Calu3 (cell line): ENCODE measurements at regions not wholly inside any gene's neighbourhood (a gene's known extent, or its start where the extent isn't known, plus 50 kb on each side); places are given as distances from the start of the nearest gene placed in this dataset.

ENCODE experiments used
- BruUV-seq: library from RNA; stranded (reverse); fragments of 400-500 nt; replicated peaks from 2 replicates; lab custom pipeline; 2021; lab: Mats Ljungman, UMichigan
- CTCF ChIA-PET: fragments of 300-600 bp; sonication (Branson Sonifier 250); formaldehyde crosslinking; loops from one replicate; lab custom pipeline; 2022; ENCODE audit warnings: antibody characterized with exemption; lab: Charles Lee
- DNase-seq: peaks from one replicate; pipeline ENCODE4 v3.0.0; 2022
- H3K27ac Mint-ChIP-seq: one replicate; pipeline ENCODE4 v1.8.0; 2022; ENCODE audit warnings: mixed read lengths; ENCODE audit not compliant: unreplicated experiment
- H3K27me3 Mint-ChIP-seq: one replicate; pipeline ENCODE4 v1.8.0; 2022; ENCODE audit warnings: mixed read lengths; ENCODE audit not compliant: unreplicated experiment
- H3K36me3 Mint-ChIP-seq: one replicate; pipeline ENCODE4 v1.8.0; 2022; ENCODE audit warnings: mild to moderate bottlenecking, moderate library complexity, mixed read lengths; ENCODE audit not compliant: insufficient read depth, unreplicated experiment
- H3K4me1 Mint-ChIP-seq: one replicate; pipeline ENCODE4 v1.8.0; 2022; ENCODE audit warnings: mild to moderate bottlenecking, low read depth, mixed read lengths; ENCODE audit not compliant: unreplicated experiment
- H3K4me3 Mint-ChIP-seq: one replicate; pipeline ENCODE4 v1.8.0; 2022; ENCODE audit warnings: mild to moderate bottlenecking, low read depth, moderate library complexity, mixed read lengths; ENCODE audit not compliant: unreplicated experiment
- H3K9me3 Mint-ChIP-seq: one replicate; pipeline ENCODE4 v1.8.0; 2022; ENCODE audit warnings: low read depth, mixed read lengths; ENCODE audit not compliant: unreplicated experiment
- CTCF ChIP-seq: fragments of 200-600 bp; IDR thresholded peaks from one replicate; pipeline ENCODE4 v1.8.0; 2022; ENCODE audit warnings: antibody characterized with exemption; ENCODE audit not compliant: unreplicated experiment
- intact Hi-C: fragments of 100-400 bp; cut with micrococcal nuclease; formaldehyde crosslinking; loops from one replicate; pipeline ENCODE4 v1.10.0; 2022; ENCODE audit not compliant: unreplicated experiment

- DNase-seq, result no peak
Measured at GRCh38 chr7:84328571-84328970, 134.0 kb upstream of the SEMA3A start.

GRCh38 chr7:84324136-84324630, 129.6 kb upstream of the SEMA3A start:
- H3K4me1 Mint-ChIP-seq, result no peaks in the 10 kb centered on the region
- no TSS peak for BruUV-seq

More at GRCh38 chr7:84328571-84328970, 134.0 kb upstream of the SEMA3A start:
- Mint-ChIP-seq H3K4me1 (no peaks in the 10 kb centered on the region), H3K27ac (no peak overlapping the region), H3K9me3 (no peaks in the 10 kb centered on the region), H3K27me3 (no peaks in the 10 kb centered on the region), H3K4me3 (no peak overlapping the region), H3K36me3 (no peaks in the 10 kb centered on the region)
- CTCF ChIA-PET, result no interaction called here
- no peak for TF ChIP-seq CTCF
- intact Hi-C loops, result no loop called here
- no TSS peak for BruUV-seq

GRCh38 chr7:84317536-84317935, 122.9 kb upstream of the SEMA3A start:
- no peak for TF ChIP-seq CTCF
- DNase-seq, result no peak
- CTCF ChIA-PET, result no interaction called here

More at GRCh38 chr7:84324136-84324630, 129.6 kb upstream of the SEMA3A start:
- CTCF ChIA-PET, result no interaction called here
- no peaks in the 10 kb centered on the region for H3K36me3 Mint-ChIP-seq
- no peak overlapping the region for H3K27ac Mint-ChIP-seq
- H3K27me3 Mint-ChIP-seq, result no peaks in the 10 kb centered on the region
- DNase-seq, result no peak
- no peaks in the 10 kb centered on the region for H3K9me3 Mint-ChIP-seq
- intact Hi-C loops, result no loop called here
- no peak for TF ChIP-seq CTCF
- H3K4me3 Mint-ChIP-seq, result no peak overlapping the region

GRCh38 chr7:84314263-84314662, 119.7 kb upstream of the SEMA3A start:
- TF ChIP-seq CTCF, result no peak
- CTCF ChIA-PET, result no interaction called here
- no peak overlapping the region for H3K27ac Mint-ChIP-seq
- intact Hi-C loops, result no loop called here
- no peak overlapping the region for H3K4me3 Mint-ChIP-seq
- DNase-seq, result no peak
- H3K27me3 Mint-ChIP-seq, result no peaks in the 10 kb centered on the region
- H3K4me1 Mint-ChIP-seq, result no peaks in the 10 kb centered on the region
- no peaks in the 10 kb centered on the region for H3K9me3 Mint-ChIP-seq
- no TSS peak for BruUV-seq
- H3K36me3 Mint-ChIP-seq, result no peaks in the 10 kb centered on the region

More at GRCh38 chr7:84317536-84317935, 122.9 kb upstream of the SEMA3A start:
- no TSS peak for BruUV-seq
- Mint-ChIP-seq H3K36me3 (no peaks in the 10 kb centered on the region), H3K27ac (no peak overlapping the region), H3K4me1 (no peaks in the 10 kb centered on the region), H3K4me3 (no peak overlapping the region), H3K27me3 (no peaks in the 10 kb centered on the region), H3K9me3 (no peaks in the 10 kb centered on the region)
- intact Hi-C loops, result no loop called here
